ENCODE measurements at regions not wholly inside any gene's neighbourhood (a gene's known extent, or its start where the extent isn't known, plus 50 kb on each side); places are given as distances from the start of the nearest gene placed in this dataset.

- no peaks in the 10 kb centered on the region for H3K36me3 ChIP-seq
- no peaks in the 10 kb centered on the region for H3K27me3 ChIP-seq
- no peaks in the 10 kb centered on the region for H3K9me3 ChIP-seq
- H3K27ac ChIP-seq, result no peak overlapping the region
- H3K4me1 ChIP-seq, result no peaks in the 10 kb centered on the region
- ATAC-seq (no peak), DNase-seq (no peak)
- H3K4me3 ChIP-seq, result no peak overlapping the region
- 22% methylated on average over 13 of the region's 15 CpGs for WGBS (ENCODE audit: insufficient coverage, low coverage, low lambda C conversion rate, missing lambda C conversion rate)
- TF ChIP-seq POLR2A (IDR thresholded peaks at IDR 0.05) (no peak), CTCF (IDR thresholded peaks at IDR 0.05) (no peak)
- intact Hi-C loops (cut with DNase I), result no loop called here
Measured at GRCh38 chr15:26234976-26235767, 372.0 kb upstream of the ATP10A start.

GRCh38 chr15:26232691-26233090, 369.6 kb upstream of the ATP10A start:
- intact Hi-C loops (cut with DNase I), result no loop called here
- DNase-seq (no peak), ATAC-seq (no peak)
- Histone ChIP-seq H3K4me1 (no peaks in the 10 kb centered on the region), H3K4me3 (no peak overlapping the region), H3K9me3 (no peaks in the 10 kb centered on the region), H3K27ac (no peak overlapping the region), H3K36me3 (no peaks in the 10 kb centered on the region), H3K27me3 (no peaks in the 10 kb centered on the region)
- no peak for TF ChIP-seq CTCF (IDR thresholded peaks at IDR 0.05)
- TF ChIP-seq POLR2A (IDR thresholded peaks at IDR 0.05), result no peak

- ATAC-seq (no peak), DNase-seq (no peak)
- Histone ChIP-seq H3K36me3 (no peaks in the 10 kb centered on the region), H3K4me1 (no peaks in the 10 kb centered on the region), H3K9me3 (no peaks in the 10 kb centered on the region), H3K27me3 (no peaks in the 10 kb centered on the region), H3K4me3 (no peak overlapping the region), H3K27ac (no peak overlapping the region)
- intact Hi-C loops (cut with DNase I), result no loop called here
- TF ChIP-seq POLR2A (IDR thresholded peaks at IDR 0.05) (no peak), CTCF (IDR thresholded peaks at IDR 0.05) (no peak)
- 52% methylated on average over 5 of the region's 6 CpGs for WGBS (ENCODE audit: insufficient coverage, low coverage, low lambda C conversion rate, missing lambda C conversion rate)
Measured at GRCh38 chr15:26231096-26231495, 368.0 kb upstream of the ATP10A start.

- DNase-seq, result no peak
- no peaks in the 10 kb centered on the region for H3K4me1 ChIP-seq
- no peak for ATAC-seq
- H3K9me3 ChIP-seq, result no peaks in the 10 kb centered on the region
- 55% methylated on average over 2 of the region's 2 CpGs for WGBS (ENCODE audit: insufficient coverage, low coverage, low lambda C conversion rate, missing lambda C conversion rate)
- no peak overlapping the region for H3K27ac ChIP-seq
- no peak overlapping the region for H3K4me3 ChIP-seq
- H3K36me3 ChIP-seq, result no peaks in the 10 kb centered on the region
- H3K27me3 ChIP-seq, result no peaks in the 10 kb centered on the region
- intact Hi-C loops (cut with DNase I), result no loop called here
- no peak for TF ChIP-seq CTCF (IDR thresholded peaks at IDR 0.05)
- no peak for TF ChIP-seq POLR2A (IDR thresholded peaks at IDR 0.05)
Measured at GRCh38 chr15:26224266-26224665, 361.1 kb upstream of the ATP10A start.

GRCh38 chr15:26223720-26224119, 360.6 kb upstream of the ATP10A start:
- Histone ChIP-seq H3K27me3 (no peaks in the 10 kb centered on the region), H3K4me1 (no peaks in the 10 kb centered on the region), H3K36me3 (no peaks in the 10 kb centered on the region), H3K9me3 (no peaks in the 10 kb centered on the region), H3K27ac (no peak overlapping the region), H3K4me3 (no peak overlapping the region)
- TF ChIP-seq CTCF (IDR thresholded peaks at IDR 0.05), result no peak
- TF ChIP-seq POLR2A (IDR thresholded peaks at IDR 0.05), result no peak
- intact Hi-C loops (cut with DNase I), result no loop called here
- ATAC-seq (no peak), DNase-seq (no peak)
- 44% methylated on average over 2 of the region's 2 CpGs for WGBS (ENCODE audit: insufficient coverage, low coverage, low lambda C conversion rate, missing lambda C conversion rate)
